Keratinocyte (primary cell): ENCODE measurements at regions not wholly inside any gene's neighbourhood (a gene's known extent, or its start where the extent isn't known, plus 50 kb on each side); places are given as distances from the start of the nearest gene placed in this dataset.

Source experiments
- DNase-seq: peaks from one replicate; pipeline ENCODE4 v3.0.0-alpha.2; 2011; ENCODE audit warnings: low read depth, missing footprints, low spot score
- FAIRE-seq: peaks from 2 replicates; lab custom pipeline; 2011; peaks lifted over from hg19 to GRCh38; lab: Jason Lieb, UNC
- H2AFZ ChIP-seq: 2 replicates; pipeline ENCODE4 v1.6.0; 2012; ENCODE audit warnings: low read length, control low read depth, inconsistent platforms; ENCODE audit not compliant: control insufficient read depth
- H3K27ac ChIP-seq: 2 replicates; pipeline ENCODE4 v1.5.1; 2011; ENCODE audit warnings: low read length; ENCODE audit not compliant: control insufficient read depth, insufficient read depth
- H3K27me3 ChIP-seq: 3 replicates; pipeline ENCODE4 v1.6.0; 2011; ENCODE audit warnings: low read length; ENCODE audit not compliant: control insufficient read depth, insufficient read depth; ENCODE audit errors: extremely low read depth
- H3K36me3 ChIP-seq, 2 experiments: 2 replicates in 1 of 2; 3 replicates in 1 of 2; pipeline ENCODE4 v1.5.1; 2011; ENCODE audit warnings: low read length in 2 of 2, mild to moderate bottlenecking in 1 of 2; ENCODE audit not compliant: control insufficient read depth in 2 of 2, insufficient read depth in 2 of 2; ENCODE audit errors: extremely low read depth in 1 of 2
- H3K4me1 ChIP-seq: 3 replicates; pipeline ENCODE4 v1.5.1; 2011; ENCODE audit warnings: low read length; ENCODE audit not compliant: control insufficient read depth, insufficient read depth; ENCODE audit errors: extremely low read depth
- H3K4me2 ChIP-seq: 3 replicates; pipeline ENCODE4 v1.6.0; 2011; ENCODE audit warnings: low read depth, low read length; ENCODE audit not compliant: control insufficient read depth, insufficient read depth; ENCODE audit errors: extremely low read depth
- H3K4me3 ChIP-seq, 3 experiments: fragments of 200-600 bp in 1 of 3; sonication (generic) in 1 of 3; 2 replicates in 2 of 3; 3 replicates in 1 of 3; pipeline ENCODE4 v1.5.1; 2011 to 2016; ENCODE audit warnings: low read length in 3 of 3, mild to moderate bottlenecking in 3 of 3, control low read depth in 2 of 3, inconsistent platforms in 1 of 3, low read depth in 1 of 3, mixed read lengths in 1 of 3, mixed run types in 1 of 3, moderate library complexity in 1 of 3; ENCODE audit not compliant: control insufficient read depth in 2 of 3, insufficient read depth in 2 of 3; ENCODE audit errors: extremely low read depth in 1 of 3
- H3K79me2 ChIP-seq: 2 replicates; pipeline ENCODE4 v1.6.0; 2012; ENCODE audit warnings: low read length; ENCODE audit not compliant: control insufficient read depth, insufficient read depth
- H3K9ac ChIP-seq: 3 replicates; pipeline ENCODE4 v1.6.0; 2011; ENCODE audit warnings: low read length; ENCODE audit not compliant: control insufficient read depth, insufficient read depth; ENCODE audit errors: extremely low read depth
- H3K9me1 ChIP-seq: 3 replicates; pipeline ENCODE4 v1.6.0; 2011; ENCODE audit warnings: low read length; ENCODE audit not compliant: control insufficient read depth, insufficient read depth; ENCODE audit errors: extremely low read depth
- H3K9me3 ChIP-seq: 2 replicates; pipeline ENCODE4 v1.5.1; 2012; ENCODE audit warnings: low read depth, low read length; ENCODE audit not compliant: control insufficient read depth
- H4K20me1 ChIP-seq: 3 replicates; pipeline ENCODE4 v1.6.0; 2011; ENCODE audit warnings: low read length; ENCODE audit not compliant: control insufficient read depth, insufficient read depth; ENCODE audit errors: extremely low read depth
- CTCF ChIP-seq, 3 experiments: IDR thresholded peaks in 1 of 3; conservative IDR thresholded peaks in 1 of 3; optimal IDR thresholded peaks in 1 of 3; 2 replicates in 2 of 3; 3 replicates in 1 of 3; pipeline versions ENCODE3 to v1.5.1; 2011; ENCODE audit warnings: low read length in 3 of 3, mild to moderate bottlenecking in 3 of 3, moderate library complexity in 2 of 3, control low read depth in 1 of 3, inconsistent platforms in 1 of 3; ENCODE audit not compliant: insufficient read depth in 2 of 3; ENCODE audit errors: extremely low read depth in 1 of 3
- EZH2 ChIP-seq: IDR thresholded peaks from one replicate; pipeline ENCODE4 v1.6.1; 2012; ENCODE audit warnings: inconsistent platforms, mild to moderate bottlenecking, low read length, moderate library complexity
- dilution Hi-C: fragments of 300-500 bp; cut with MboI; formaldehyde crosslinking; loops from one replicate; pipeline ENCODE4 v1.7.0; 2020; ENCODE audit warnings: low sequenced_read_pairs; ENCODE audit not compliant: extremely low pct_ligation_motif_present

- H3K36me3 ChIP-seq: no peaks in the 10 kb centered on the region
- H3K79me2 ChIP-seq: no peaks in the 10 kb centered on the region
- FAIRE-seq (no peak), DNase-seq (no peak)
- H3K4me2 ChIP-seq: no peak overlapping the region
- no peak for TF ChIP-seq EZH2
- no peak for TF ChIP-seq CTCF (optimal IDR thresholded peaks at IDR 0.05 in 1 of 3, IDR thresholded peaks at IDR 0.05 in 1 of 3, conservative IDR thresholded peaks at IDR 0.05 in 1 of 3; ENCODE audit: extremely low read depth in 1 of 3, insufficient read depth in 2 of 3, low read length in 3 of 3)
- no peak overlapping the region for H2AFZ ChIP-seq
- no peaks in the 10 kb centered on the region for H3K27me3 ChIP-seq
- no peaks in the 10 kb centered on the region for H3K9me1 ChIP-seq
- no peak overlapping the region for H3K9ac ChIP-seq
- H3K27ac ChIP-seq: no peak overlapping the region
- H3K4me1 ChIP-seq: no peaks in the 10 kb centered on the region
- dilution Hi-C loops: no loop called here
- H3K4me3 ChIP-seq: no peak overlapping the region
- H3K9me3 ChIP-seq: no peaks in the 10 kb centered on the region
- no peaks in the 10 kb centered on the region for H4K20me1 ChIP-seq
These were observed 250.3 kb downstream of the TTLL2 start for GRCh38 chr6:167575158-167575696.

- H3K9me3 ChIP-seq: no peaks in the 10 kb centered on the region
- dilution Hi-C loops: no loop called here
- H2AFZ ChIP-seq: no peak overlapping the region
- no peaks in the 10 kb centered on the region for H3K36me3 ChIP-seq
- H3K79me2 ChIP-seq: no peaks in the 10 kb centered on the region
- no peak for TF ChIP-seq EZH2
- TF ChIP-seq CTCF (optimal IDR thresholded peaks at IDR 0.05 in 1 of 3, IDR thresholded peaks at IDR 0.05 in 1 of 3, conservative IDR thresholded peaks at IDR 0.05 in 1 of 3; ENCODE audit: extremely low read depth in 1 of 3, insufficient read depth in 2 of 3, low read length in 3 of 3): no peak
- DNase-seq (no peak), FAIRE-seq (no peak)
- H3K4me1 ChIP-seq: no peaks in the 10 kb centered on the region
- H3K4me2 ChIP-seq: no peak overlapping the region
- H3K27ac ChIP-seq: no peak overlapping the region
- H3K27me3 ChIP-seq: no peaks in the 10 kb centered on the region
- H3K4me3 ChIP-seq: no peak overlapping the region
- no peaks in the 10 kb centered on the region for H4K20me1 ChIP-seq
- H3K9me1 ChIP-seq: no peaks in the 10 kb centered on the region
- H3K9ac ChIP-seq: no peak overlapping the region
These were observed 250.5 kb upstream of the AFDN start for GRCh38 chr6:167576050-167576741.
